A673 (cell line): ENCODE measurements at regions not wholly inside any gene's neighbourhood (a gene's known extent, or its start where the extent isn't known, plus 50 kb on each side); places are given as distances from the start of the nearest gene placed in this dataset.

Source experiments
- BruUV-seq: library from RNA; stranded (reverse); fragments of 400-500 nt; replicated peaks from 2 replicates; lab custom pipeline; 2021; lab: Mats Ljungman, UMichigan
- CTCF ChIA-PET: fragments of 300-600 bp; sonication (Branson Sonifier 250); formaldehyde crosslinking; loops from one replicate; lab custom pipeline; 2022; ENCODE audit warnings: antibody characterized with exemption; lab: Charles Lee
- POLR2A ChIA-PET: fragments of 300-600 bp; sonication (Branson Sonifier 250); formaldehyde crosslinking; loops from one replicate; lab custom pipeline; 2022; ENCODE audit warnings: antibody characterized with exemption; ENCODE audit not compliant: low non-redundant PET; lab: Charles Lee
- DNase-seq: peaks from one replicate; pipeline ENCODE4 v3.0.0-alpha.2; 2015; ENCODE audit warnings: low spot score
- H3K27ac ChIP-seq: fragments of 200-600 bp; sonication (generic); 2 replicates; pipeline ENCODE4 v1.5.1; 2016; ENCODE audit warnings: mixed run types, low read depth, mild to moderate bottlenecking, mixed read lengths, antibody characterized with exemption, low read length; ENCODE audit not compliant: poor library complexity, severe bottlenecking
- H3K27me3 ChIP-seq: fragments of 200-600 bp; sonication (generic); replicated peaks from 2 replicates; pipeline ENCODE4 v1.6.1; 2017; ENCODE audit warnings: mixed run types, low read depth, mild to moderate bottlenecking, mixed read lengths, antibody characterized with exemption, low read length; ENCODE audit not compliant: insufficient read depth, poor library complexity
- H3K36me3 ChIP-seq: fragments of 200-600 bp; sonication (generic); 2 replicates; pipeline ENCODE4 v1.6.1; 2016; ENCODE audit warnings: mixed run types, mild to moderate bottlenecking, mixed read lengths, antibody characterized with exemption, low read length; ENCODE audit not compliant: insufficient read depth, poor library complexity, severe bottlenecking
- H3K4me1 ChIP-seq: fragments of 200-600 bp; sonication (generic); 2 replicates; pipeline ENCODE4 v1.6.1; 2017; ENCODE audit warnings: mixed run types, mild to moderate bottlenecking, mixed read lengths, antibody characterized with exemption, low read length; ENCODE audit not compliant: insufficient read depth, poor library complexity, severe bottlenecking
- H3K4me3 ChIP-seq: fragments of 200-600 bp; sonication (generic); 2 replicates; pipeline ENCODE4 v1.5.1; 2016; ENCODE audit warnings: low read depth, mixed run types, mild to moderate bottlenecking, mixed read lengths, low read length; ENCODE audit not compliant: poor library complexity, severe bottlenecking
- H3K9me3 ChIP-seq: fragments of 200-600 bp; sonication (generic); 2 replicates; pipeline ENCODE4 v1.6.1; 2016; ENCODE audit warnings: mixed run types, low read depth, mild to moderate bottlenecking, mixed read lengths, antibody characterized with exemption, low read length; ENCODE audit not compliant: poor library complexity, severe bottlenecking
- EZH2 ChIP-seq: fragments of 200-600 bp; sonication (generic); IDR thresholded peaks from 2 replicates; pipeline ENCODE4 v1.6.1; 2017; ENCODE audit warnings: borderline replicate concordance, low read depth, mild to moderate bottlenecking, mixed read lengths, antibody characterized with exemption, low read length; ENCODE audit not compliant: poor library complexity, severe bottlenecking
- intact Hi-C: fragments of 100-400 bp; cut with micrococcal nuclease; formaldehyde crosslinking; loops from one replicate; pipeline ENCODE4 v1.10.0; 2022; ENCODE audit not compliant: unreplicated experiment
- TF ChIP-seq, protein P1 (sequence below): fragments of 300-800, 200-600 bp; sonication (generic); conservative IDR thresholded peaks from 2 replicates; pipeline ENCODE4 v1.5.1; 2017; ENCODE audit warnings: low read depth, mild to moderate bottlenecking, antibody characterized with exemption, low read length, moderate library complexity, mixed read lengths

- Histone ChIP-seq H3K4me1 (no peaks in the 10 kb centered on the region), H3K9me3 (no peaks in the 10 kb centered on the region), H3K36me3 (no peaks in the 10 kb centered on the region), H3K27ac (no peak overlapping the region), H3K27me3 (no peaks in the 10 kb centered on the region), H3K4me3 (no peak overlapping the region)
- DNase-seq = no peak
- CTCF ChIA-PET = no interaction called here
- no TSS peak for BruUV-seq
- POLR2A ChIA-PET = no interaction called here
- TF ChIP-seq, protein P1, sequence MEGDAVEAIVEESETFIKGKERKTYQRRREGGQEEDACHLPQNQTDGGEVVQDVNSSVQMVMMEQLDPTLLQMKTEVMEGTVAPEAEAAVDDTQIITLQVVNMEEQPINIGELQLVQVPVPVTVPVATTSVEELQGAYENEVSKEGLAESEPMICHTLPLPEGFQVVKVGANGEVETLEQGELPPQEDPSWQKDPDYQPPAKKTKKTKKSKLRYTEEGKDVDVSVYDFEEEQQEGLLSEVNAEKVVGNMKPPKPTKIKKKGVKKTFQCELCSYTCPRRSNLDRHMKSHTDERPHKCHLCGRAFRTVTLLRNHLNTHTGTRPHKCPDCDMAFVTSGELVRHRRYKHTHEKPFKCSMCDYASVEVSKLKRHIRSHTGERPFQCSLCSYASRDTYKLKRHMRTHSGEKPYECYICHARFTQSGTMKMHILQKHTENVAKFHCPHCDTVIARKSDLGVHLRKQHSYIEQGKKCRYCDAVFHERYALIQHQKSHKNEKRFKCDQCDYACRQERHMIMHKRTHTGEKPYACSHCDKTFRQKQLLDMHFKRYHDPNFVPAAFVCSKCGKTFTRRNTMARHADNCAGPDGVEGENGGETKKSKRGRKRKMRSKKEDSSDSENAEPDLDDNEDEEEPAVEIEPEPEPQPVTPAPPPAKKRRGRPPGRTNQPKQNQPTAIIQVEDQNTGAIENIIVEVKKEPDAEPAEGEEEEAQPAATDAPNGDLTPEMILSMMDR = no peak
- no peak for TF ChIP-seq EZH2
- intact Hi-C loops = no loop called here
Observed at GRCh38 chr5:113778147-113778546, 264.7 kb downstream of the YTHDC2 start.

- TF ChIP-seq, protein P1 = no peak
- no peak for TF ChIP-seq EZH2
- no peak overlapping the region for H3K27ac ChIP-seq
- no TSS peak for BruUV-seq
- no peaks in the 10 kb centered on the region for H3K36me3 ChIP-seq
- H3K4me1 ChIP-seq = no peaks in the 10 kb centered on the region
- ChIA-PET CTCF (interaction anchor here (0.6 kb wide), 1 partner anchor 11 kb away, joined by 4 read pairs; no protein-coding TSS in a partner anchor), POLR2A (no interaction called here)
- intact Hi-C loops = no loop called here
- H3K27me3 ChIP-seq = peaks cover 46% of the 10 kb centered on the region
- DNase-seq = no peak
- no peaks in the 10 kb centered on the region for H3K9me3 ChIP-seq
- H3K4me3 ChIP-seq = no peak overlapping the region
Observed at GRCh38 chr5:113788141-113788655, 274.7 kb downstream of the YTHDC2 start.

DNA sequence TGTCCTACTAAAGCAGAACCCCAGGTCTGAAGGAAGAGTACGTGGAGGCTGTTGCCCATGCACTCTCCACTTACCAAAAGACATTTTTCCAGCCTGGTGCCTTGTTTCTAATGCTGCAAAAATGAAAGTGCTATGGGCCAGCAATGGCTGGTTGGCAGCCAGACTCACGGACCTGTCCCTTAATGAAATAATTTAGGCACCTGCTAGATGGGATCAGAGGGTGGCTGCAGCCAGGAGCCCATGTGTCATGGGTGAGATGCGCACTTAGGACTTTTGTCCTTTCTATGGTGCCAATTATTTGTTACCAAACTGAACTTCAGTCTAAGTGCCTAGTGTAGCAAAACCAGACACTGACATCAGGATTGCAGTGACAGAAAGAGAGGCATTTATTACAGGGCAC lies 276.3 kb downstream of the YTHDC2 start:
- Histone ChIP-seq H3K36me3 (no peaks in the 10 kb centered on the region), H3K4me1 (no peaks in the 10 kb centered on the region), H3K4me3 (no peak overlapping the region), H3K27ac (no peak overlapping the region), H3K9me3 (no peaks in the 10 kb centered on the region), H3K27me3 (peaks cover 43% of the 10 kb centered on the region)
- no peak for TF ChIP-seq EZH2
- no TSS peak for BruUV-seq
- ChIA-PET POLR2A (no interaction called here), CTCF (no interaction called here)
- intact Hi-C loops = no loop called here
- no peak for DNase-seq

DNA sequence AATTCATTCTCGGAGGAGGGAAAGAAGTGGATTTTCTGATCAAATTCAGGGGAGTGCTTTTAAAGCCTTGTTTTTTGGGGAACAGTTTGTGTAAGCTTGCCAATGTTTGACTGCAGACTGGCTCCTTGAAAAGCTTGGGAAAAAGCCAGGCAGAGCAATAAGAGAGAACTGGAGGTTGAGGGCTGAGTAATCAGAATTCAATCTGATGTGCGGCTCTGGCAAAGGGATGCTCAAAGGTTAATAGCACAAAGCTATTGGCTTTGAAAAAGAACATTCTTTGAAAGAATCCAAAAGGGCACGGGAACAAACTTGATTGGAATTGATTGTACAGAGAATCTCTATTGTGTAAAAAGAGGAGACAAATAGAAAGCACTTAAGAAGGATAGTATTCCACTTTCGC lies 279.3 kb downstream of the YTHDC2 start:
- Histone ChIP-seq H3K4me1 (no peaks in the 10 kb centered on the region), H3K4me3 (no peak overlapping the region), H3K27ac (no peak overlapping the region), H3K9me3 (no peaks in the 10 kb centered on the region), H3K27me3 (peaks cover 32% of the 10 kb centered on the region), H3K36me3 (no peaks in the 10 kb centered on the region)
- BruUV-seq = no TSS peak
- POLR2A ChIA-PET = no interaction called here
- intact Hi-C loops = no loop called here
- CTCF ChIA-PET = no interaction called here
- DNase-seq = no peak
- no peak for TF ChIP-seq EZH2
- TF ChIP-seq, protein P1 = no peak
